ENCODE measurements at regions not wholly inside any gene's neighbourhood (a gene's known extent, or its start where the extent isn't known, plus 50 kb on each side); places are given as distances from the start of the nearest gene placed in this dataset.

- TF ChIP-seq CTCF (IDR thresholded peaks at IDR 0.05) (no peak), NR3C1 (CRISPR knock-in tag; conservative IDR thresholded peaks at IDR 0.05; ENCODE audit: low read depth) (no peak), ESRRA (CRISPR knock-in tag; IDR thresholded peaks at IDR 0.05; ENCODE audit: borderline replicate concordance) (no peak), NFYB (CRISPR knock-in tag; conservative IDR thresholded peaks at IDR 0.05; ENCODE audit: low read depth) (no peak), USF1 (CRISPR knock-in tag; IDR thresholded peaks at IDR 0.05) (no peak), ATF3 (CRISPR knock-in tag; conservative IDR thresholded peaks at IDR 0.05) (no peak), ATF6 (CRISPR knock-in tag; IDR thresholded peaks at IDR 0.05) (no peak), SP1 (CRISPR knock-in tag; conservative IDR thresholded peaks at IDR 0.05) (no peak), CBFB (CRISPR knock-in tag; IDR thresholded peaks at IDR 0.05; ENCODE audit: low read depth) (no peak), ZNF317 (CRISPR knock-in tag; IDR thresholded peaks at IDR 0.05; ENCODE audit: borderline replicate concordance, low read depth) (no peak), GRHL2 (CRISPR knock-in tag; IDR thresholded peaks at IDR 0.05; ENCODE audit: insufficient replicate concordance, severe bottlenecking) (no peak), AR (CRISPR knock-in tag; IDR thresholded peaks at IDR 0.05) (no peak), CREB1 (CRISPR knock-in tag; IDR thresholded peaks at IDR 0.05) (no peak), STAT6 (CRISPR knock-in tag; conservative IDR thresholded peaks at IDR 0.05; ENCODE audit: low read depth) (no peak)
These were observed 314.3 kb upstream of the CHD6 start for GRCh38 chr20:41932431-41932830.
